GM21529 (cell line): ENCODE measurements at regions not wholly inside any gene's neighbourhood (a gene's known extent, or its start where the extent isn't known, plus 50 kb on each side); places are given as distances from the start of the nearest gene placed in this dataset.
"Not testable (repeated sequence)": the region's sequence is repeated elsewhere in the genome, so short reads cannot be mapped to it uniquely, and the experiment has no call there.

Experiments
- ATAC-seq: cut with Tn5 transposase; IDR thresholded peaks from one replicate; pipeline ENCODE4 v1.9.1; 2021; ENCODE audit not compliant: unreplicated experiment

- no peak for ATAC-seq
Measured at GRCh38 chr2:16195681-16196070, 255.3 kb downstream of the MYCN start.

GRCh38 chr2:16194931-16195680 lies 254.8 kb downstream of the MYCN start:
- no peak for ATAC-seq

- no peak for ATAC-seq
Measured at GRCh38 chr2:16194530-16194929, 254.2 kb downstream of the MYCN start.

GRCh38 chr2:16194096-16194390 lies 253.7 kb downstream of the MYCN start:
- ATAC-seq = no peak

GRCh38 chr2:16192416-16193216 lies 252.3 kb downstream of the MYCN start:
- no peak for ATAC-seq

- ATAC-seq = no peak
Measured at GRCh38 chr2:16191431-16192200, 251.3 kb downstream of the MYCN start.

- ATAC-seq = no peak
Measured at GRCh38 chr2:16190446-16191270, 250.3 kb downstream of the MYCN start.

- no peak for ATAC-seq
Measured at GRCh38 chr2:16189836-16190160, 249.4 kb downstream of the MYCN start.

GRCh38 chr2:16189029-16189835 lies 248.9 kb downstream of the MYCN start:
- no peak for ATAC-seq

GRCh38 chr2:16188261-16188890 lies 248.0 kb downstream of the MYCN start:
- ATAC-seq = no peak

- peak; percentile 15 for ATAC-seq
Measured at GRCh38 chr2:16187482-16187817, 247.1 kb downstream of the MYCN start.

GRCh38 chr2:16186661-16187481 lies 246.5 kb downstream of the MYCN start:
- peak; percentile 59 for ATAC-seq

- no peak for ATAC-seq
Measured at GRCh38 chr2:16185801-16186272, 245.5 kb downstream of the MYCN start.

- ATAC-seq = no peak
Measured at GRCh38 chr2:16184945-16185660, 244.8 kb downstream of the MYCN start.

- no peak for ATAC-seq
Measured at GRCh38 chr2:16184341-16184890, 244.1 kb downstream of the MYCN start.

GRCh38 chr2:16183345-16183744 lies 243.0 kb downstream of the MYCN start:
- ATAC-seq = no peak

GRCh38 chr2:16182841-16183240 lies 242.5 kb downstream of the MYCN start:
- no peak for ATAC-seq

GRCh38 chr2:16182311-16182815 lies 242.0 kb downstream of the MYCN start:
- ATAC-seq = not testable (repeated sequence)
